OCI-LY1 (cell line): ENCODE measurements at regions not wholly inside any gene's neighbourhood (a gene's known extent, or its start where the extent isn't known, plus 50 kb on each side); places are given as distances from the start of the nearest gene placed in this dataset.

Source experiments
- H2AFZ ChIP-seq: fragments of 200-600 bp; sonication (generic), shearing (Covaris generic); 2 replicates; pipeline ENCODE4 v1.6.0; 2014; ENCODE audit warnings: antibody characterized with exemption, mild to moderate bottlenecking, low read length
- H3F3A ChIP-seq: fragments of 200-600 bp; sonication (generic), shearing (Covaris generic); 2 replicates; pipeline ENCODE4 v1.6.0; 2014; ENCODE audit warnings: mild to moderate bottlenecking, antibody characterized with exemption, low read length, moderate library complexity; ENCODE audit not compliant: insufficient read depth
- H3K27ac ChIP-seq: fragments of 200-600 bp; sonication (generic); 2 replicates; pipeline ENCODE4 v1.5.1; 2014; ENCODE audit warnings: low read length, mixed run types, mild to moderate bottlenecking, low read depth; ENCODE audit not compliant: poor library complexity, severe bottlenecking
- H3K27me3 ChIP-seq: fragments of 200-600 bp; sonication (generic); 2 replicates; pipeline ENCODE4 v1.6.0; 2014; ENCODE audit warnings: antibody characterized with exemption, mild to moderate bottlenecking, low read length, moderate library complexity; ENCODE audit not compliant: insufficient read depth
- H3K36me3 ChIP-seq: fragments of 200-600 bp; sonication (generic); 2 replicates; pipeline ENCODE4 v1.6.1; 2014; ENCODE audit warnings: mild to moderate bottlenecking, antibody characterized with exemption, low read length, moderate library complexity, mixed read lengths; ENCODE audit not compliant: insufficient read depth
- H3K4me1 ChIP-seq: fragments of 200-600 bp; sonication (generic); 2 replicates; pipeline ENCODE4 v1.5.1; 2014; ENCODE audit warnings: mild to moderate bottlenecking, low read length, moderate library complexity; ENCODE audit not compliant: insufficient read depth, severe bottlenecking
- H3K4me2 ChIP-seq: fragments of 200-600 bp; sonication (generic), shearing (Covaris generic); 2 replicates; pipeline ENCODE4 v1.6.1; 2014; ENCODE audit warnings: low read length
- H3K4me3 ChIP-seq: fragments of 200-600 bp; sonication (generic); 2 replicates; pipeline ENCODE4 v1.5.1; 2014; ENCODE audit warnings: low read length, low read depth, mild to moderate bottlenecking, mixed read lengths; ENCODE audit not compliant: poor library complexity, severe bottlenecking
- H3K79me2 ChIP-seq: fragments of 200-600 bp; shearing (Covaris generic); 2 replicates; pipeline ENCODE4 v1.6.1; 2016; ENCODE audit warnings: mixed run types, low read length, mixed read lengths; ENCODE audit not compliant: insufficient read depth
- H3K9ac ChIP-seq: fragments of 200-600 bp; sonication (generic), shearing (Covaris generic); 2 replicates; pipeline ENCODE4 v1.6.1; 2014; ENCODE audit warnings: mild to moderate bottlenecking, low read length, mixed read lengths
- H3K9me2 ChIP-seq: fragments of 200-600 bp; sonication (generic), shearing (Covaris generic); 2 replicates; pipeline ENCODE4 v1.6.1; 2014; ENCODE audit warnings: low read depth, mild to moderate bottlenecking, low read length, mixed read lengths
- H3K9me3 ChIP-seq: fragments of 200-600 bp; shearing (Covaris generic); 2 replicates; pipeline ENCODE4 v1.6.1; 2014; ENCODE audit warnings: low read length, mixed read lengths
- H4K20me1 ChIP-seq: fragments of 200-600 bp; sonication (generic), shearing (Covaris generic); 2 replicates; pipeline ENCODE4 v1.6.0; 2016; ENCODE audit warnings: mild to moderate bottlenecking, low read length; ENCODE audit not compliant: insufficient read depth
- CTCF ChIP-seq: fragments of 200-600 bp; sonication (generic), shearing (Covaris generic); IDR thresholded peaks from 2 replicates; pipeline ENCODE4 v1.5.1; 2017; ENCODE audit warnings: mild to moderate bottlenecking, antibody characterized with exemption, low read length, moderate library complexity, mixed read lengths
- EZH2 ChIP-seq: fragments of 200-600 bp; sonication (generic), shearing (Covaris generic); IDR thresholded peaks from 2 replicates; pipeline ENCODE4 v1.8.0; 2017; ENCODE audit warnings: borderline replicate concordance, mixed run types, mild to moderate bottlenecking, antibody characterized with exemption, low read length, moderate library complexity, mixed read lengths

DNA sequence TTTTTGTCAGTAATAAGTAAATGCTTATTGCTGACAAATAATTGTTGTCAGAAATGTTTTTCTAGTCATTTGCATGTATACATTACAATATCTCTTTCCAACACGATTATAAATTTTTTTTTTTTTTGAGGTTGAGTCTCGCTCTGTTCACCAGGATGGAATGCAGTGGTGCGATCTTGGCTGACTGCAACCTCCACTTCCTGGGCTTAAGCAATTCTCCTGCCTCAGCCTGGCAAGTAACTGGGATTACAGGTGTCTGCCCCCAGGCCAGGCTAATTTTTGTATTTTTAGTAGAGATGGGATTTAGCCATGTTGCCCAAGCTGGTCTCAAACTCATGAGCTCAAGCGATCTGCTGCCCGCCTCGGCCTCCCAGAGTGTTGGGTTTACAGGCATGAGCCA lies 72.0 kb upstream of the ATF3 start:
- no peak overlapping the region for H3K9ac ChIP-seq
- no peak overlapping the region for H2AFZ ChIP-seq
- no peaks in the 10 kb centered on the region for H3K27me3 ChIP-seq
- H3K4me3 ChIP-seq = no peak overlapping the region
- no peaks in the 10 kb centered on the region for H3K79me2 ChIP-seq
- no peaks in the 10 kb centered on the region for H4K20me1 ChIP-seq
- no peaks in the 10 kb centered on the region for H3K36me3 ChIP-seq
- H3K9me3 ChIP-seq = no peaks in the 10 kb centered on the region
- H3K9me2 ChIP-seq = no peaks in the 10 kb centered on the region
- no peak overlapping the region for H3K4me2 ChIP-seq
- no peaks in the 10 kb centered on the region for H3K4me1 ChIP-seq
- H3K27ac ChIP-seq = no peak overlapping the region
- TF ChIP-seq EZH2 (no peak), CTCF (no peak)
- H3F3A ChIP-seq = no peaks in the 10 kb centered on the region

DNA sequence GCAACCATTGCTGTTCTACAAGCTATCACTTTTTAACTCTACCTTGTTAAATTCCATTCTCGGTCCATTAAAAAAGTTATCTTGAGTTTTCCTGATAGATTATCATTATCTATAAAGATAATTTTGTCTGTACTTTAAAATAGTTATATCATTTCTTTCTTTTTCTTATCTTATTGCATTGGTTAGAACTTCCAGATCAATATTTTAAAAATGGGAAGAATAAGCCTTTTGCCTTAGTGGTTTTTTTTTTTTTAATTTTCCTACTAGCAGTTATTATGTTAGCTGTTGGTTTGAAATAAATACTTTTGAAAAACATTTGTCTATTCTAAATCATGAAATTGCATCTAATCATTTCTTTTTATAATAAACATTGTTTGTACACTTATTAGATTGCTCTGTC lies 71.0 kb upstream of the ATF3 start:
- Histone ChIP-seq H3K4me1 (no peaks in the 10 kb centered on the region), H3K27ac (no peak overlapping the region), H3K27me3 (no peaks in the 10 kb centered on the region), H3K79me2 (no peaks in the 10 kb centered on the region), H4K20me1 (no peaks in the 10 kb centered on the region), H3F3A (no peaks in the 10 kb centered on the region), H3K4me2 (no peak overlapping the region), H3K9me3 (no peaks in the 10 kb centered on the region), H3K9ac (no peak overlapping the region), H3K4me3 (no peak overlapping the region), H3K9me2 (no peaks in the 10 kb centered on the region), H3K36me3 (no peaks in the 10 kb centered on the region), H2AFZ (no peak overlapping the region)
- no peak for TF ChIP-seq CTCF
- no peak for TF ChIP-seq EZH2

DNA sequence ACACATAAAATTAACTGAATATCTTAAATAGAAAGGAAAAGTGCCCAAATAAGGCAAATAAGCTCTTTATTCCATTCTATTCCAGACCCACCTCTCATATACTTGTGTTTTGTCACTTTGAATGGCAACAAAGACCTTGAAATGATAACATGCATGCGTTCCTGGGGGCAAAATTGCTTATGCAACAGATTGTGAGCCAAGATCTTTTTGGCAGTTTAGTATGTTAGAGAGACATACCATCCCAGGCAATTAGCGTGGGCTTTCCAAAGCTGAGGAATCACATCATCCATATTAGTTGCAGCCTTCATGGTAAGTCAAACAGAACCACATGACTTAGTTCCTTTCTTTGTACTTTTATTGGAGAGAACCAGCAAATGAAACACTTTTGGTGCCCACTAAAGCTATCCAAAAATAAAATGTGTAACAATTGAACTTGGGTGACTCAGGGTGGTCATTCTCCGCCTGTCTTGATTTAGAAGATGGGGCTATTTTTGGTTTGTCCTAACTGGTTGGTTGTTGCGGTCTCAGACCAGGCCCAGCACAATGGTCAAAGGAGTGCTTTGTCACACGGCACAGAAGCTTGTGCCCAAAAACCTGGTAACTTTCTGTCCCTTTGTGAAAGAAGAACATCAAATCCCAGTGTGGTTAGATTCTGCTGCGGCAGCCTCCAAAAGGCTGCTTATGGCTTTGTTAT lies 68.7 kb upstream of the ATF3 start:
- no peaks in the 10 kb centered on the region for H3K4me1 ChIP-seq
- H3K27ac ChIP-seq = no peak overlapping the region
- H3F3A ChIP-seq = no peaks in the 10 kb centered on the region
- no peaks in the 10 kb centered on the region for H3K9me2 ChIP-seq
- TF ChIP-seq CTCF = no peak
- TF ChIP-seq EZH2 = no peak
- no peaks in the 10 kb centered on the region; the same call in 1 of the 2 replicates for H3K27me3 ChIP-seq
- no peaks in the 10 kb centered on the region for H3K79me2 ChIP-seq
- H3K4me2 ChIP-seq = no peak overlapping the region
- H3K36me3 ChIP-seq = no peaks in the 10 kb centered on the region
- H2AFZ ChIP-seq = no peak overlapping the region
- no peak overlapping the region for H3K4me3 ChIP-seq
- H3K9ac ChIP-seq = no peak overlapping the region
- H4K20me1 ChIP-seq = no peaks in the 10 kb centered on the region
- no peaks in the 10 kb centered on the region for H3K9me3 ChIP-seq
